Naive thymus-derived CD4-positive, alpha-beta T cell (primary cell): ENCODE measurements at regions not wholly inside any gene's neighbourhood (a gene's known extent, or its start where the extent isn't known, plus 50 kb on each side); places are given as distances from the start of the nearest gene placed in this dataset.

Source experiments
- ATAC-seq: fragments of 150-1000 bp; cut with Tn5 transposase; 2 replicates; pipeline ENCODE4 v1.10.0; 2021; ENCODE audit warnings: mild to moderate bottlenecking, moderate library complexity
- CTCF ChIA-PET: fragments of 350-600 bp; sonication (Branson Sonifier 250); formaldehyde crosslinking; loops from one replicate; lab custom pipeline; 2021; ENCODE audit warnings: antibody characterized with exemption; lab: Charles Lee
- POLR2A ChIA-PET: fragments of 350-600 bp; sonication (Branson Sonifier 250); formaldehyde crosslinking; loops from one replicate; lab custom pipeline; 2021; ENCODE audit warnings: antibody characterized with exemption, inconsistent platforms; lab: Charles Lee
- DNase-seq, 9 donors: peaks; one replicate each; pipeline versions ENCODE4 v3.0.0 to v3.0.0-alpha.2; 2020 to 2022; ENCODE audit warnings: mixed read lengths in 1 of 9
- H3K27ac ChIP-seq: one replicate; pipeline ENCODE4 v1.7.0; 2013; ENCODE audit warnings: mild to moderate bottlenecking, low read depth, low read length, moderate library complexity
- H3K27me3 ChIP-seq, 2 donors: one replicate each; pipeline ENCODE4 v1.7.0; 2013; ENCODE audit warnings: low read length in 2 of 2, mild to moderate bottlenecking in 2 of 2, moderate library complexity in 2 of 2; ENCODE audit not compliant: control insufficient read depth in 2 of 2, insufficient read depth in 2 of 2
- H3K36me3 ChIP-seq, 3 experiments: 1 replicate in 2 of 3; 2 replicates in 1 of 3; pipeline ENCODE4 v1.7.0; 2013; ENCODE audit warnings: low read length in 3 of 3, mild to moderate bottlenecking in 3 of 3, moderate library complexity in 1 of 3; ENCODE audit not compliant: insufficient read depth in 3 of 3, control insufficient read depth in 2 of 3
- H3K4me1 ChIP-seq, 2 donors: one replicate each; pipeline ENCODE4 v1.7.0; 2013; ENCODE audit warnings: low read length in 2 of 2, mild to moderate bottlenecking in 2 of 2, moderate library complexity in 1 of 2; ENCODE audit not compliant: control insufficient read depth in 2 of 2, insufficient read depth in 2 of 2
- H3K4me3 ChIP-seq: 2 replicates; pipeline ENCODE4 v1.7.0; 2013; ENCODE audit warnings: mild to moderate bottlenecking, low read length
- H3K9me3 ChIP-seq, 3 experiments: 1 replicate in 2 of 3; 2 replicates in 1 of 3; pipeline ENCODE4 v1.7.0; 2013; ENCODE audit warnings: low read length in 3 of 3; ENCODE audit not compliant: control insufficient read depth in 2 of 3
- H3K27ac Mint-ChIP-seq, 9 donors: one replicate each; pipeline ENCODE4 v1.8.0; 2020 to 2022; ENCODE audit warnings: mixed read lengths in 9 of 9, mild to moderate bottlenecking in 8 of 9, moderate library complexity in 5 of 9, inconsistent platforms in 2 of 9
- H3K27me3 Mint-ChIP-seq, 5 donors: one replicate each; pipeline ENCODE4 v1.8.0; 2021 to 2022; ENCODE audit warnings: mixed read lengths in 5 of 5, mild to moderate bottlenecking in 1 of 5
- H3K36me3 Mint-ChIP-seq, 5 donors: one replicate each; pipeline ENCODE4 v1.8.0; 2020 to 2022; ENCODE audit warnings: mixed read lengths in 5 of 5, mild to moderate bottlenecking in 3 of 5, inconsistent platforms in 1 of 5
- H3K4me1 Mint-ChIP-seq, 7 donors: one replicate each; pipeline ENCODE4 v1.8.0; 2020 to 2022; ENCODE audit warnings: mixed read lengths in 7 of 7, mild to moderate bottlenecking in 3 of 7, inconsistent platforms in 1 of 7
- H3K4me3 Mint-ChIP-seq, 10 donors: one replicate each; pipeline ENCODE4 v1.8.0; 2020 to 2022; ENCODE audit warnings: mild to moderate bottlenecking in 10 of 10, mixed read lengths in 10 of 10, moderate library complexity in 6 of 10, inconsistent platforms in 2 of 10
- H3K9me3 Mint-ChIP-seq, 11 donors: one replicate each; pipeline ENCODE4 v1.8.0; 2020 to 2022; ENCODE audit warnings: mixed read lengths in 11 of 11, mild to moderate bottlenecking in 4 of 11, inconsistent platforms in 1 of 11, moderate library complexity in 1 of 11
- intact Hi-C, 2 donors: fragments of 100-400 bp; cut with micrococcal nuclease; formaldehyde crosslinking; loops; one replicate each; pipeline ENCODE4 v1.15.1; 2023

DNA sequence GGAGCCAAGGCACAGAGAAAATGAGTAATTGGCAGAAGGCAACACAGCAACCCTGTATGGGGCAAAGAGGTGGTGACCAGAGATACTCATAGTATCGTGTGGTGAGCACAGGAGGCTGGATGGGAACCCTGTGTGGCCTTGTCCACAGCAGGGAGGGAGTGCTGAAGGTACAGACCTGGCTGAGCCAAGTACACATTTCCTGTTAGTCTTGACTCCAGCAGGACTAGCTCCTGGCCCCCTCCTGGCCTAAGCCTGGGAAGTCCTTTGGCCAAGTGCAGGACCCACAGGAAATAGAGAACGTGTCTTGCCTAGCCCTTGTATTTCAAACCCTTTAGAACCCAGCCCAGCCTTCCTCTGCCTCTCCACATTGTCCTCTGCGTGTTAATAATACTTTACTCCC lies 289.8 kb upstream of the PWP1 start:
- POLR2A ChIA-PET = interaction anchor here (1.6 kb wide), 1 partner anchor 23 kb away, joined by 4 read pairs; no protein-coding TSS in a partner anchor
- H3K27me3 Mint-ChIP-seq = no peaks in the 10 kb centered on the region
- Histone ChIP-seq H3K4me1 (peaks cover 0 to 22% of the 10 kb centered on the region in 2 donors), H3K27me3 (no peaks in the 10 kb centered on the region), H3K4me3 (no peak overlapping the region), H3K36me3 (no peaks in the 10 kb centered on the region), H3K27ac (no peak overlapping the region), H3K9me3 (no peaks in the 10 kb centered on the region)
- peaks cover 0 to 3% (median 0%) of the 10 kb centered on the region in 11 donors for H3K9me3 Mint-ChIP-seq
- DNase-seq (no peak), ATAC-seq (no peak)
- intact Hi-C loops = no loop called here
- no peak overlapping the region for H3K4me3 Mint-ChIP-seq
- H3K4me1 Mint-ChIP-seq = peaks cover 28 to 84% (median 78%) of the 10 kb centered on the region in 7 donors
- peak overlapping the region in 6 of 9 donors; percentile 9 to 80 (median 66) for H3K27ac Mint-ChIP-seq
- peaks cover 0 to 8% (median 0%) of the 10 kb centered on the region in 5 donors for H3K36me3 Mint-ChIP-seq
- CTCF ChIA-PET = interaction anchor here (1.0 kb wide), 1 partner anchor 75 kb away, joined by 3 read pairs; no protein-coding TSS in a partner anchor

DNA sequence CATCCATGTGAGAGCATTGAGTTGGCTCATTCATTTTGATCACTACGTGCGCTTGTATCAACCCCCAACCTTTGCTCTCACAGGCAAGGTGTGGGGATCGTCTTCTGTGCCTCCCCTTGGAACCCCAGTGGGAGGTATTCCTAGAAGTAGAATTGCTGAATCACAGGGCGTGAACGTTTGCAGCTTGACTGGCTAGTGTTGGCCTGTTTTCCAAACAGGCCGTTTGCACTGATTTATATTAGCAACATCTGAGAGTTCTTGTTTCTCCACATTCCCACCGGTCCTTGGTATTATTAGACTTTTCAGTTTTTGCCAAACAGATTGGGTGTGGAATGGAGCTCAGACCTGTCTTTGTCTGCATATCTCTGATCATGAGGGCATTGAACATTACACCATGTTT lies 288.6 kb upstream of the PWP1 start:
- H3K4me3 Mint-ChIP-seq = no peak overlapping the region
- no peaks in the 10 kb centered on the region for H3K27me3 Mint-ChIP-seq
- Histone ChIP-seq H3K27ac (no peak overlapping the region), H3K36me3 (no peaks in the 10 kb centered on the region), H3K4me3 (no peak overlapping the region), H3K4me1 (peaks cover 0 to 16% of the 10 kb centered on the region in 2 donors), H3K9me3 (no peaks in the 10 kb centered on the region), H3K27me3 (no peaks in the 10 kb centered on the region)
- ChIA-PET POLR2A (interaction anchor here (0.7 to 2.5 kb wide), 3 partner anchors 18 to 25 kb away, joined by 4 to 7 read pairs (median 4); no protein-coding TSS in a partner anchor), CTCF (interaction anchor here (0.7 kb wide), 1 partner anchor 76 kb away, joined by 3 read pairs; no protein-coding TSS in a partner anchor)
- H3K4me1 Mint-ChIP-seq = peaks cover 29 to 78% (median 68%) of the 10 kb centered on the region in 7 donors
- peaks cover 0 to 3% (median 0%) of the 10 kb centered on the region in 11 donors for H3K9me3 Mint-ChIP-seq
- DNase-seq = no peak
- H3K27ac Mint-ChIP-seq = peak overlapping the region in 4 of 9 donors; percentile 18 to 80 (median 56)
- peaks cover 0 to 8% (median 0%) of the 10 kb centered on the region in 5 donors for H3K36me3 Mint-ChIP-seq
- intact Hi-C loops = no loop called here
- no peak for ATAC-seq

DNA sequence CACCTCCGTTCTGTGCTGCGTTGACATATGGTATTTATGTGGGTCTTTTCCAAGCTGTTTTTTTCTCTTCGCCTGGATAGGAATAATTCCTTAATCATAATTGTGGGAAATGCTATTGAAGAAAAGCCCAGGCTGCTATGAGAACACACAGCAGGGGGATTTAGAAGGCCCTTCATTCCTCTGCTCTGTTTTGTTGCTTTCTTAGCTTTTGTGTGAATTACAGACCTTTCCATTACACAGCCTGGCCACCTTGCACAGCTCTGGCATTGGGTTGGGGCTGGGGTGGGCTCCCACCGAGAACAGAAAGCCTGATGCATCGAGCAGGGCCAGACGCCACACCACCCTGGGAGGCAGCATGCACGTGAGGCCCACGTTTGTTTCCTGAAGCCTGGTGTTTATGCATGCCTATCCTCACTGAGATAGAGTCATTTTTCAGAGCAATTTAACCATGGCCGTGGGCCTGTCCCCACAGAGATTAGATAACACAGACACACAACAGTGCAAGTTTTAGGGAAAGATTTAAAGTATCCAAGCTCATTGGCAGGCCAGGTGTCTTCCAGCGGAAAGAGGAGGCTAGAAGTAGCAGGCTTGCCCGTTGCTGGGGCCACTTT lies 287.6 kb upstream of the PWP1 start:
- Histone ChIP-seq H3K36me3 (no peaks in the 10 kb centered on the region), H3K4me1 (peaks cover 0 to 6% of the 10 kb centered on the region in 2 donors), H3K9me3 (no peaks in the 10 kb centered on the region), H3K27ac (no peak overlapping the region), H3K27me3 (no peaks in the 10 kb centered on the region), H3K4me3 (no peak overlapping the region)
- ATAC-seq (no peak), DNase-seq (no peak)
- POLR2A ChIA-PET = interaction anchor here (2.5 kb wide), 1 partner anchor 23 kb away, joined by 7 read pairs; no protein-coding TSS in a partner anchor
- Mint-ChIP-seq H3K36me3 (peaks cover 0 to 4% (median 0%) of the 10 kb centered on the region in 5 donors), H3K4me3 (no peak overlapping the region), H3K4me1 (peaks cover 27 to 76% (median 66%) of the 10 kb centered on the region in 7 donors), H3K9me3 (peaks cover 0 to 3% (median 0%) of the 10 kb centered on the region in 11 donors), H3K27me3 (no peaks in the 10 kb centered on the region), H3K27ac (peak overlapping the region in 2 of 9 donors; percentile 49 to 60)
- CTCF ChIA-PET = interaction anchor here (3.1 kb wide), 1 partner anchor 266 kb away, joined by 16 read pairs; no protein-coding TSS in a partner anchor
- intact Hi-C loops = no loop called here

GRCh38 chr12:107399046-107399445 lies 286.6 kb upstream of the PWP1 start:
- Histone ChIP-seq H3K9me3 (no peaks in the 10 kb centered on the region), H3K4me3 (no peak overlapping the region), H3K27me3 (no peaks in the 10 kb centered on the region), H3K36me3 (no peaks in the 10 kb centered on the region), H3K4me1 (no peaks in the 10 kb centered on the region), H3K27ac (no peak overlapping the region)
- Mint-ChIP-seq H3K27me3 (no peaks in the 10 kb centered on the region), H3K27ac (peak overlapping the region in 3 of 9 donors; percentile 36 to 60 (median 38)), H3K9me3 (peaks cover 0 to 3% (median 0%) of the 10 kb centered on the region in 11 donors), H3K4me3 (no peak overlapping the region), H3K4me1 (peaks cover 19 to 67% (median 56%) of the 10 kb centered on the region in 7 donors), H3K36me3 (peaks cover 0 to 4% (median 0%) of the 10 kb centered on the region in 5 donors)
- ChIA-PET CTCF (interaction anchor here (3.1 kb wide), 1 partner anchor 267 kb away, joined by 16 read pairs; no protein-coding TSS in a partner anchor), POLR2A (interaction anchor here (0.9 to 2.5 kb wide), 4 partner anchors 25 to 78 kb away, joined by 3 to 7 read pairs (median 5); no protein-coding TSS in a partner anchor)
- intact Hi-C loops = no loop called here
- ATAC-seq (no peak), DNase-seq (no peak)

- ChIA-PET CTCF (interaction anchor here (0.8 to 7.5 kb wide), 5 partner anchors 7 to 268 kb away, joined by 3 to 84 read pairs (median 12); no protein-coding TSS in a partner anchor), POLR2A (interaction anchor here (2.3 to 2.9 kb wide), 3 partner anchors 27 to 81 kb away, joined by 6 to 33 read pairs (median 8); a partner anchor contains a TSS)
- no peaks in the 10 kb centered on the region for H3K27me3 Mint-ChIP-seq
- Histone ChIP-seq H3K4me3 (no peak overlapping the region), H3K9me3 (no peaks in the 10 kb centered on the region), H3K4me1 (no peaks in the 10 kb centered on the region), H3K27ac (no peak overlapping the region), H3K27me3 (no peaks in the 10 kb centered on the region), H3K36me3 (no peaks in the 10 kb centered on the region)
- H3K4me1 Mint-ChIP-seq = peaks cover 13 to 57% (median 38%) of the 10 kb centered on the region in 7 donors
- H3K9me3 Mint-ChIP-seq = peaks cover 0 to 3% (median 0%) of the 10 kb centered on the region in 11 donors
- H3K27ac Mint-ChIP-seq = peak overlapping the region in 5 of 9 donors; percentile 21 to 65 (median 56)
- no peak for DNase-seq
- peak; percentile 26 for ATAC-seq
- intact Hi-C loops = no loop called here
- peaks cover 0 to 8% (median 0%) of the 10 kb centered on the region in 5 donors for H3K36me3 Mint-ChIP-seq
- no peak overlapping the region for H3K4me3 Mint-ChIP-seq
Measured at GRCh38 chr12:107400686-107401447, 284.7 kb upstream of the PWP1 start.
